MM.1S (cell line): ENCODE measurements at regions not wholly inside any gene's neighbourhood (a gene's known extent, or its start where the extent isn't known, plus 50 kb on each side); places are given as distances from the start of the nearest gene placed in this dataset.

Source experiments
- DNase-seq: peaks from one replicate; pipeline ENCODE4 v3.0.0-alpha.2; 2015
- H2AFZ ChIP-seq: fragments of 300-600 bp; sonication (generic); 2 replicates; pipeline ENCODE4 v1.6.0; 2016; ENCODE audit warnings: antibody characterized with exemption, low read length
- H3F3A ChIP-seq: fragments of 300-600 bp; sonication (generic); 2 replicates; pipeline ENCODE4 v1.6.1; 2016; ENCODE audit warnings: mild to moderate bottlenecking, antibody characterized with exemption, low read length, moderate library complexity, mixed read lengths; ENCODE audit not compliant: insufficient read depth
- H3K27ac ChIP-seq: fragments of 300-600 bp; sonication (generic); 2 replicates; pipeline ENCODE4 v1.5.1; 2016; ENCODE audit warnings: mild to moderate bottlenecking, low read length
- H3K27me3 ChIP-seq: fragments of 300-600 bp; sonication (generic); replicated peaks from 2 replicates; pipeline ENCODE4 v1.6.0; 2016; ENCODE audit warnings: low read length; ENCODE audit not compliant: insufficient read depth
- H3K36me3 ChIP-seq: fragments of 300-600 bp; sonication (generic); replicated peaks from 2 replicates; pipeline ENCODE4 v1.6.1; 2016; ENCODE audit warnings: mild to moderate bottlenecking, low read length, mixed read lengths; ENCODE audit not compliant: insufficient read depth
- H3K4me1 ChIP-seq: fragments of 300-600 bp; sonication (generic); 2 replicates; pipeline ENCODE4 v1.6.1; 2016; ENCODE audit warnings: low read length, mixed read lengths
- H3K4me2 ChIP-seq: fragments of 300-600 bp; sonication (generic); 2 replicates; pipeline ENCODE4 v1.6.0; 2016; ENCODE audit warnings: low read depth, low read length
- H3K4me3 ChIP-seq: fragments of 300-600 bp; sonication (generic); 2 replicates; pipeline ENCODE4 v1.5.1; 2016; ENCODE audit warnings: low read length, mixed read lengths
- H3K79me2 ChIP-seq: fragments of 300-600 bp; sonication (generic); 2 replicates; pipeline ENCODE4 v1.6.1; 2016; ENCODE audit warnings: mixed run types, low read length, mixed read lengths
- H3K9ac ChIP-seq: fragments of 300-600 bp; sonication (generic); 2 replicates; pipeline ENCODE4 v1.6.1; 2016; ENCODE audit warnings: low read length, mixed read lengths
- H3K9me2 ChIP-seq: fragments of 300-600 bp; sonication (generic); replicated peaks from 2 replicates; pipeline ENCODE4 v1.6.1; 2016; ENCODE audit warnings: mild to moderate bottlenecking, low read length, mixed read lengths; ENCODE audit not compliant: insufficient read depth
- H3K9me3 ChIP-seq: fragments of 300-600 bp; sonication (generic); replicated peaks from 2 replicates; pipeline ENCODE4 v1.6.1; 2016; ENCODE audit warnings: mild to moderate bottlenecking, low read length, mixed read lengths; ENCODE audit not compliant: insufficient read depth
- H4K20me1 ChIP-seq: fragments of 300-600 bp; sonication (generic); 2 replicates; pipeline ENCODE4 v1.6.1; 2016; ENCODE audit warnings: mild to moderate bottlenecking, low read length, moderate library complexity, mixed read lengths; ENCODE audit not compliant: insufficient read depth
- CTCF ChIP-seq: fragments of 300-600 bp; sonication (generic); IDR thresholded peaks from 2 replicates; pipeline ENCODE4 v1.5.1; 2016; ENCODE audit warnings: antibody characterized with exemption, low read length, mixed read lengths
- EZH2 ChIP-seq: fragments of 300-600 bp; sonication (generic); optimal IDR thresholded peaks from 2 replicates; pipeline ENCODE3; 2017; ENCODE audit warnings: low read depth, mild to moderate bottlenecking, antibody characterized with exemption, low read length, mixed read lengths
- EZH2phosphoT487 ChIP-seq: fragments of 300-600 bp; sonication (generic); IDR thresholded peaks from 2 replicates; pipeline ENCODE4 v1.6.1; 2018; ENCODE audit warnings: antibody characterized with exemption, low read length

- Histone ChIP-seq H3K36me3 (no peaks in the 10 kb centered on the region), H3K9ac (no peak overlapping the region), H3F3A (no peaks in the 10 kb centered on the region), H3K4me3 (no peak overlapping the region), H4K20me1 (no peaks in the 10 kb centered on the region), H3K9me3 (no peaks in the 10 kb centered on the region), H3K27ac (no peak overlapping the region), H3K9me2 (no peaks in the 10 kb centered on the region), H3K27me3 (no peaks in the 10 kb centered on the region), H3K79me2 (no peaks in the 10 kb centered on the region), H3K4me2 (no peak overlapping the region), H2AFZ (no peak overlapping the region), H3K4me1 (no peaks in the 10 kb centered on the region)
- TF ChIP-seq CTCF, result no peak
- no peak for TF ChIP-seq EZH2
- no peak for TF ChIP-seq EZH2phosphoT487
- no peak for DNase-seq
These were observed 157.7 kb downstream of the ID4 start for GRCh38 chr6:19994909-19995308.

- Histone ChIP-seq H3K36me3 (no peaks in the 10 kb centered on the region), H3K4me3 (no peak overlapping the region), H3K4me1 (no peaks in the 10 kb centered on the region), H3K4me2 (no peak overlapping the region), H3K9me2 (no peaks in the 10 kb centered on the region), H4K20me1 (no peaks in the 10 kb centered on the region), H3K79me2 (no peaks in the 10 kb centered on the region), H3F3A (no peaks in the 10 kb centered on the region), H3K27ac (no peak overlapping the region), H2AFZ (no peak overlapping the region), H3K27me3 (no peaks in the 10 kb centered on the region), H3K9me3 (no peaks in the 10 kb centered on the region), H3K9ac (no peak overlapping the region)
- DNase-seq, result no peak
- TF ChIP-seq EZH2phosphoT487 (no peak), CTCF (no peak), EZH2 (no peak)
These were observed 158.5 kb downstream of the ID4 start for GRCh38 chr6:19995575-19996257.

- Histone ChIP-seq H3F3A (no peaks in the 10 kb centered on the region), H3K4me3 (no peak overlapping the region), H3K9me2 (no peaks in the 10 kb centered on the region), H3K79me2 (no peaks in the 10 kb centered on the region), H4K20me1 (no peaks in the 10 kb centered on the region), H3K9ac (no peak overlapping the region), H2AFZ (no peak overlapping the region), H3K4me1 (no peaks in the 10 kb centered on the region), H3K27me3 (no peaks in the 10 kb centered on the region), H3K27ac (no peak overlapping the region), H3K4me2 (no peak overlapping the region), H3K36me3 (no peaks in the 10 kb centered on the region), H3K9me3 (no peaks in the 10 kb centered on the region)
- no peak for DNase-seq
- TF ChIP-seq EZH2phosphoT487 (no peak), EZH2 (no peak), CTCF (no peak)
These were observed 159.9 kb downstream of the ID4 start for GRCh38 chr6:19997104-19997503.
